Iris pigment epithelial cell (primary cell): ENCODE measurements at regions not wholly inside any gene's neighbourhood (a gene's known extent, or its start where the extent isn't known, plus 50 kb on each side); places are given as distances from the start of the nearest gene placed in this dataset.
"Not testable (repeated sequence)": the region's sequence is repeated elsewhere in the genome, so short reads cannot be mapped to it uniquely, and the experiment has no call there.

Experiments used
- DNase-seq: peaks from one replicate; pipeline ENCODE4 v3.0.0-alpha.2; 2011; ENCODE audit warnings: low read depth

DNA sequence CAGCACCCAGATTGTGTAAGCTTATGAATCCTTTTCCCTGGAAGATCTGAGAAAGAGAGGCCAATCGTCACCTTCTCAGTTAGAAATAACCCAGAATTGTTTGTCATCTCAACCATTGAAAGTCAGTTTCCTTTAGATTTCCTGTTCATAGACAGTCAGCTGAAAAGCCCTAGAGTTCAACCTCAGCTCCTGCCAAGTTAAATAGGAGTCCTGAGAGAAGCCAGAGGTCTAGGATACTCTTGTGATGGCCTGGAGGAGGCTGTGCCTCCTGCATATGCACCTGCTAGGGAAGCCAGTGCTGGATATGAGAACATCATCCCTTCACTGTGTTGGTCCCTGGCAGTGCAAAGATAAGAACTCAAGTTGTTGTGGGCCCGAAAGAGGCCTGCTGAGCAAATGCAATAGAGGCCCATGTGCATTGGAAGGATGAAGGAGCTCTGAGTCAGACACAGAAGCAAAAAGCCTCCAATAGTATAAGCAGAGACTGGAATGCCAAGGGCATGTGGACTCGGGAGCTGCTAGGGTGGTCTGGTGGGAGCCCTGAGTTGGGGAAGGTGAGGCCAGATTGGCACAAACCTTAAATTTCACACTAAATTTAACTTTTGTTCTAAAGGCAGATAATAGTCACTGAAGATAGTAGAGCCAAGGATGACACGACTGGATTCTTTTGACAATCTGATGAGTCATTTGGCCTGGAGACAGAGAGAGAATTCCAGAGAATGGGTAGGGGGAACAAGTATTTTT lies 520.9 kb upstream of the CDH5 start:
- peak; percentile 6 for DNase-seq

- DNase-seq: no peak
These were observed 522.5 kb upstream of the CDH5 start for GRCh38 chr16:65843941-65844340.

GRCh38 chr16:65842067-65842466 lies 524.4 kb upstream of the CDH5 start:
- peak; percentile 4 for DNase-seq

DNA sequence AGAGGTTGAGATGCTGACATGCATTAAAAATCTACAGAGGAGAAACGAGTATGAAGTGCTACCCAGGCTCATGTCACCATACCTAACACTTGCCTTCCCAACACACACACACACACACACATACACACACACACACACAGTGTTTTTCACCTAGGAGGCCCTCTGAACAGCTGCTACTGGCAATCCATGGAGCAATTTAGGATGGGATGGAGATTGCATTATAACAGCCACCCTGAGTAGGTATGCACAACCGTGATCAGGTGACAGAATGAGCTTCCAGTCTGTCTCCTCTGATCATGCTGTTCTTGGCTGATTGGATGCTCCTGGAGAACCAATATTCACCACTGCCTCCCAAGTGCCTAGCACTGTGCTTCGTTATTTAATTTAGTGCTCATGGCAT lies 528.5 kb upstream of the CDH5 start:
- no peak for DNase-seq

DNA sequence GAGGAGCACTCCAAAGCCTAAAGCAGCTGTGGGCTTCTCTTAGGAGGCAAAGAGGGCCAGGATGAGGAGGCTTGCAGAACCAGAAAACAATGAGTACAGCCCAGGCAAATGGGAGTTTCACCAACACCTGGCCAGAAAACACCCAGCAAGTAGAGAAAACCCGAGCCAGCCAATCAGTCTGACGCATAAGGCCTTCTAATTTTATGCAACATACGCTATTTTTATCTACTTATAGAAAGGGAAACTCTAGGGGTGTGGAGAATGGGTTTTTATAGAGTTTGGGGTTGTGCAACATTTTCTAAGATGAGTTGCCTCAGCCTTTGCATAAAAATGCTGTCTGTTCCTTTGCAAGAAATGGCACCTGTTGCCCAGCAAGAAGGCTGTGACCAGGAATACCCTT lies 529.0 kb upstream of the CDH5 start:
- DNase-seq: no peak

DNA sequence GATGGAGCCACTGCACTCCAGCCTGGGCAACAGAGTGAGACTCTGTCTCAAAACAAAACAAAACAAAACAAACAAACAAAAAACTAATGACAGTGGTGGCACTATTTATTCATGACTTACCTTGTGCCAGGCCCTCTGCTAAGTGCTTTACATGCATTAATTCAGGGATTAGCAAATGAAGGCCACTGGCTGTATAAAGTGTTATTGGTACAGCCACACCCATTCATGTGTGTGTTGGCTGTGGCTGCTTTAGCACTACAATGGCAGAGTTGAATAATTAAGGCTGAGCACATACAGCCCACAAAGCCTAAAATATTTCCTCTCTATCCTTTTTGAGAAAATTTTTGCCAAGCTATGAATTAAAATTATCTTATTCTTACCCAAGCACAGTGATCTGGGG lies 531.8 kb upstream of the CDH5 start:
- DNase-seq: no peak

- DNase-seq: peak; percentile 74
These were observed 533.2 kb upstream of the CDH5 start for GRCh38 chr16:65833171-65833871.

GRCh38 chr16:65832679-65833078 lies 533.8 kb upstream of the CDH5 start:
- no peak for DNase-seq

DNA sequence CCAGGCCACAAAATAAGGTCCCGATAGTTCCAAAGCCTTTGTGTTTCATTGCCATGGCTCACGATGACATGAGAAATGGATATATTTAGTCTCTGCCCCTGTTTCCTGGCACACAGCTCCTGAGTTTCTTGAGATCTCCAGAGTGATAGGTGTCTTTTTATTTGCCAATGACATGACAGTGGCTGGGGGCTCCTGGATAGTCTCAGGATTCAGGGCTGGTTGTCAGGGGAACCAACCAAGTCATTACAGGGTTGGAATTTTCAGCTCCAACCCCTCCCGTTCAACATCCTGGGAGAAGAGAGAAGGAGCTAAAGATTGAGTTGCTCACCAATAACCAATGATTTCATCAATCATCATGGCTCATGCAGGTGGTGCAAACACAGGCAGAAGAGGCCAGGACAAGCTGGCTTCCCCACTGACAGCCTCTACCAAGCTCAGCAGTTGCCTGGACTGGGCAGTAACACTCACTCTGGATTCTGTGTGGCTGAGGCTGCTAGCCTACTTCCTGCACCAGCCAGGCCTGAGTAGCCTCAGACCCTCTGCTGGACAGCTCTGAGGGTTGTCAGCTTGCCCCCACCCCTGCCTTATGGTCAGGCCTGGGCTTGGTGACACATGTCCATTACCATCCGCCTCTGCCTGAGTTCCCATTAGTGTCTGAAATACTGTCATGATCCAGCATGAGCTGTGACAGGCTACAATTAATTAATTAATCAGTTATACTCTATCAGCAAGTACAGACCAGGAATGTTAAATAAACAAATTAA lies 534.4 kb upstream of the CDH5 start:
- no peak for DNase-seq

GRCh38 chr16:65829076-65829475 lies 537.4 kb upstream of the CDH5 start:
- no peak for DNase-seq

GRCh38 chr16:65828296-65828695 lies 538.2 kb upstream of the CDH5 start:
- no peak for DNase-seq

GRCh38 chr16:65827231-65827630 lies 539.3 kb upstream of the CDH5 start:
- DNase-seq: no peak

- no peak for DNase-seq
These were observed 541.2 kb upstream of the CDH5 start for GRCh38 chr16:65825191-65825856.

GRCh38 chr16:65822148-65822547 lies 544.3 kb upstream of the CDH5 start:
- no peak for DNase-seq

DNA sequence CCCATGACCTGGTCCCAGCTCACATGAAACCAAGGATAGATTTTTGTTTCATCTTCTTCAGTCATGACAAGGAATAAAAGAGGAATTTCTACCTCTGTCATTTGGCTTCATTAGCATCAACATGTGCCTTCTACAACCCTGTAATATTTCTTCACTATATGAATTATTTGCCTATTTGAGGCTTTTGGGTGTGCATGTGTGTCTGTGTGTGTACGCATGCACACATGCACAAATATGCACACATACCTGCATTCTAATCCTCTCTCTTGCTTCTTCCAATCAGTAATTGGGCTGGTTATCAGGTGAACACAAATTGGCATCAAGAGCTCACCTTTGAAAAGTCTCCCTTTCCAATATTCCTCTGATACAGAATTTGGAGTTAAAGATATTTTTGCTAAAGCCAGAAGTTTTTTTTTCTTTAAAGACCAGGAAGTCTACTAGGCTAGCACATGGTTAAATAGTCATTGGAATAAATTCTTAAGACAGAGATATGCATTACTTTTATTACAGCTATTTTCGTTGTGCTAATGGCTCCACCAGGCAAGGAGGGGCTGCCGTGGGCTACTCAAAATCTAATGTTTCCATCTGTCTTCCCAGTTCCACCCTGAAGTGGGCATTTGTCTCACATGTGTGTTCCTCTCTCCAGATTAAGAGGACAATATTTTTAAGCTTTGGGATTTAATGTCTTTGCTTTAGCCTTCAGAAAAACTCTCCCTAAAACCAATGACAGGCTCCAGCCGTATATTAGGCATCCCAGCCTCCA lies 547.2 kb upstream of the CDH5 start:
- DNase-seq: no peak

- no peak for DNase-seq
These were observed 548.7 kb upstream of the CDH5 start for GRCh38 chr16:65817799-65818198.

GRCh38 chr16:65817066-65817465 lies 549.4 kb upstream of the CDH5 start:
- no peak for DNase-seq

DNA sequence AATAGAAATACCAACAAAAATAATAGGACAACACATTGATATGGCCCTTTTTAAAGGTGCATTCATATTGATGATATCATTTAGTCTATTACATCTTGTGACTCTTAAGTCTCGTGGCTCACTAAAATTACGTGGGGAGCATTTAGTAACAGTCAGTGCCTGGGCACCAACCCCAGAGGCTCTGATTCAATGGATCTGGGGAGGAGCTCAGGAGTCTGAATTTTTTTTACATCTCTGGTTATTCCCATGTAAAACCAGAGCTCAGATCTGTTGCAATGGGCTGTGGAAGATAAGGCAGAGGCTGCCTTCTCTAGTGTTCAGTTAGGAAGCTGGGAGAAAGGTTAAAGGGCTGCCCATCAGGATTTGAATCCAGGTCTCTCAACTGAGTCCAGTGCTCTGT lies 549.9 kb upstream of the CDH5 start:
- DNase-seq: no peak

DNA sequence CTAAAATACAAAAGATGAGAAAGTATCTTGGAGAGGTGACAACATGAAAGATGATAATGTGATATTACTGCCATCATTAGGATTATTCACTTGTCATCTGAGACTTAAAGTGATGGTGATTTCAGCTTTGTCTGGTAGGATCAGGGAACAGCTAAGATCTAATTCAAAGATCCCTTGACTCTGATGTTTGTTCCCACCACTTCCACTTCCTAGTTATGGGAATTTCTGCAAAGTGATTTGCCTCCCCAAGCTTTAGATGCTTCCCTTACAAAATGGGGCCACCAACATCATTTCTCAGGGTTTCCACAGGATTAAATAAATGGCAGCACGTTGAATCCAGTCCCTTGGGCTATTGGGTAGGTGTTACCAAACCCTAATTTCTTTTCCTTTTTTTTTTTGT lies 550.8 kb upstream of the CDH5 start:
- no peak for DNase-seq

GRCh38 chr16:65813879-65814278 lies 552.6 kb upstream of the CDH5 start:
- not testable (repeated sequence) for DNase-seq

GRCh38 chr16:65809627-65810026 lies 556.9 kb upstream of the CDH5 start:
- no peak for DNase-seq

- no peak for DNase-seq
These were observed 557.7 kb upstream of the CDH5 start for GRCh38 chr16:65808790-65809189.
